ENCODE measurements at regions not wholly inside any gene's neighbourhood (a gene's known extent, or its start where the extent isn't known, plus 50 kb on each side); places are given as distances from the start of the nearest gene placed in this dataset.

DNA sequence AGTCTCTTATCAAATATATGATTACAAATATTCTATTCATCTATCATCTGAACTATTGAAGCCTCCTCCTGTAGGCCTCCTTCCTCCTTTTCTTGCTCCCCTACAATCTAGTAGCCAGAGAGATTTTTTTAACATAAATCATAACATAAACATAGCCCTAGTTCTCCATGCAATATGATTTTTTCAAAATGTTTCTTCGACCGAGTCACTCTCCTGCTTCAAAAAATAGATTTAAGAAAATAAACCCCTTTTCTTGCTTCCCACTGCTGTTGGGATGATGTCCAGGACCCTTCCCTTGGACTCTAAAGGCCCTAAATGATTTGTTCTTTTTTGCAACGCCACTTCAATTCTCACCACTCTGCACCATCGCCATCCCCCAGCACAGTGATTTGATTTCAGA is 319.7 kb upstream of the TSHZ3 start:
- peak; percentile 68 for DNase-seq

DNA sequence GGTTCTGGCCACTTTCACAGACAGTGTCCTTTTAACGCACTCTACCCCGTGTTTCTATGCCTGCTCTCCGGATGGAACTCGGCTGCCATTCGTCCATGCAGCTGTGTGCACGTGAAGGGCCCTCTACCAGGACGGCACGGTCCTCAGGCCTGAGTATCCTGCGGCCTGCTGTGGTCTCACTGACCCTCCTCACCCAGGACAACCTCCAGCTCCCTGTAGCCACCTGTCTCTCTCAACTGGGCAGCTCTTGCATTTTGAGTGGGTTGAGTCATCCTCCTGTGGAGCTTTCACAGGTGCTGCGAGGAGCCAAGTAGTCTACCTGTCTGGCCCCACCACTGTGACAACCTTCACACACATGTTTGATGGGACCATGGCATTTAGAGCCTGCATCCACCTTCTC is 321.7 kb upstream of the TSHZ3 start:
- no peak for DNase-seq

DNA sequence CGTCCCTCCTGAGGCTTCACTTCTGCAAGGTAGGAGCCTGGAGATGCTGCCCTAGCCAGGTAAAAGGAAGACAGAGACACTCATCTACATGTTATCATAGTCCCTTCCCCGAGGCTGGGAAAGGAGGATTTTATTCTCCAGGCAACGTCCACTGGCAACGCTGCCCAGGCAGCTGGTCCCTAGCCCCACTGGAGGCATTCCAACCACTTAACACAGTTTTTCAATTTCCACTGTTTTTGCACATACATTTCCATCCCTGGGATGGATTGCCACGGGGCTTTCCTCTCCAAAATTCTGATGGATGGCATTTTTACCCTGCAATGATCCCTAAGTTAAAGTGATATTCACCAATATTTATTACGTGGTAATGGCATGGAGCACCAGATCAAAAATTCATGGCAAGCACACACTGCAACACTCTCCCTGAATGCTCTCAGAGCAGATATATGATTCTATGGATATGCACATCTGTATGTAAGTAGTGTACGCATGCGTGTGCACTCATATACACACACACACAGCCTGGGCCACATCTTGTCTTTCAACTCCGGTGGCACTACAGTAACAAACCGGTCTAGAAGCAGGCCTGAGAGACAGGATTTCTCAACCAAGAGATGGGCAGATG is 322.3 kb upstream of the TSHZ3 start:
- DNase-seq: no peak

DNA sequence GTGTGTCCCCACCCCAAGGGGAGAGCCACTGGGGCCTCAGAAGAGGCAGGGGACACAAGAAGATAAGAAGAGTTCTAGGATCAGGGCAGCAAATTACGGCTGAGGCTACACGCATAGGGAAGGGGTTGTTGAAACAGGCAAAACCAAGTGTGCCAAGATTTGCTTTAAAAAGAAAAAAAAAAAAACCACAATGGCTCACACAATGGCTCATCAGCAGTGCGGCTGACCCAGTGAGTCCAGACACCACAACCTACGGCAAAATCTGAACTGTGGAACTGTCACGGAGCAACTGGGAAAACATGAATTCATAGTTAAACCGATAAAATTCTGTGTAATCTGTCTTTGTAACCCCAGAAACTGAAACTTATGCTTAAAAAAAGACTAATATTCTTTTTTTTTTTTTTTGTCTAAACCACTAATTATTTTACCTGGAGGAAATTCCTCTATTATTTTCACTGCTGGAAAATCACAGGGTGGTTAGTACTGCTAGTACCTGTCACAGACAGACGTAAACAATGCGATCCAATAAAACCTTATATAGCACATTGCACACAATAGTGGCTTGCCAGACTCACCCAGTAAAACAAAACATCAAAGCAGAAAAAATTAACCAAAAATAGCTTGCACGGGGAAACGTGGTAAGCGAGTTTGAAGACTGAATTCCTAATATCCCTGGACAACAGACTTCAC is 325.4 kb upstream of the TSHZ3 start:
- DNase-seq: peak; percentile 51

DNA sequence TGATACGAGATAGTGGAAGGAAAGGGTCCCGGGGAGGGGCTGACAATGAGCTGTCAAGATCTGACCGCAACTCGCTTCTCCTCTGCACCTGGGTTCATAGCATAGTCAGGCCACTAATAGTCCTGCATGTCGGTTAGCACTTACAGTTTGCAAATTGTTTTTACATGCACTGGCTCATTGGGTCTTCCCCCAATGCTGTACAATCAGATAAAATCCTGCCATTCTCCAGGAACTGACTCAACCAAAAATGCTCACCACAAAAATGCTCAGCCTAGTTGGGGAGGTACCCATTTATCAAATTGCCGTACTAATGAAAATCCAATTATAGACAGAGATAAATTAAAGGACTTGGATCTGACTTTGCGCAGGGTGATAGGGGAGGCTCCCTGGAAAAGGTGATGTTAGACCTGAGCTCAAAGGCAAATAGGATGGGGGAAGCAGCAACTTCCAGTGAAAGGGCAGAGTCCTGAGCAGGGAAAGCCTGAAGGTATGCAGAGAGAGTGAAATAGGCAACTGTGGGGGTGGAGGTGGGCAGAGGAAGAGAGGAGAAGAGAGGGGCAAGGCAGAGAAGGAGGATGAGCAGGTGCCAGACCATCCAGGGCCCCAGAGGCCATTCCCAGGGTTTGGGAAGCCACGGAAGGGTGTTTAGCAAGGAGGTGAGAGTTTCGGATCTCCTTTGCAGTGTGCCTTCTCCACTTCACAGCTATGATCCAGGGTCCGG is 326.1 kb upstream of the TSHZ3 start:
- peak; percentile 82 for DNase-seq

DNA sequence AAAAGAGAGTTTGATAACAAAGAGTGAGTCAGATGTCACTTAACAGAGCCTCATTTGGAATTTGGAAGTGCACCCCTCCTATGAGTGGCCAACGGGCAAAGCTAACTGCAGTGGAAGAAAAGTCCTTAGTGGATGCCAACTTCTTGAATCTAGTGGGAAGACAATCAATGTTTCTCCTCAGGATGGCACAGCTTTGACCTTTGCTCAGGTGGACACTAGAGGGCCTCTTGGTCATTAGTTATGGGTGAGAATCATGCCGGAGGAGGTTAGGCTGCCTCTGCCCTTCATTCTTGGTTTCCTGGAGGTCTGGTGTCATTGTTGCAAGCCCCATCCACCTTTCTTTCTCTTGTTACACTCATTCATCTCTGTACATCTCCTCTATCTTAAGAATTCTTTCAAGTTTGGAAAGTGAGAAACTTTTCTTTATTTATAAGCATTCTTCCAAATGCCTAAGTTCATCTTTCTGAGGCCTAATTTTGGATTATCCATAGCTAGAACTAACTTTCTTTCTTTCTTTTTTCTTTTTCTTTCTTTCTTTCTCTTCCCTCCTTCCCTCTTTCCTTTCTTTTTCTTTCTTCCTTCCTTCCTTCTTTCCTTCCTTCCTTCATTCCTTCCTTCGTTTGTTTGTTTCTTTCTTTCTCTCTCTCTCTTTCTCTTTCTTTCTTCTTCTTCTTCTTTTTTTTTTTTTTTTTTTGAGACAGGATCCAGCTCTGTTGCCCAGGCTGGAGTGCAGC is 327.2 kb upstream of the TSHZ3 start:
- no peak for DNase-seq

DNA sequence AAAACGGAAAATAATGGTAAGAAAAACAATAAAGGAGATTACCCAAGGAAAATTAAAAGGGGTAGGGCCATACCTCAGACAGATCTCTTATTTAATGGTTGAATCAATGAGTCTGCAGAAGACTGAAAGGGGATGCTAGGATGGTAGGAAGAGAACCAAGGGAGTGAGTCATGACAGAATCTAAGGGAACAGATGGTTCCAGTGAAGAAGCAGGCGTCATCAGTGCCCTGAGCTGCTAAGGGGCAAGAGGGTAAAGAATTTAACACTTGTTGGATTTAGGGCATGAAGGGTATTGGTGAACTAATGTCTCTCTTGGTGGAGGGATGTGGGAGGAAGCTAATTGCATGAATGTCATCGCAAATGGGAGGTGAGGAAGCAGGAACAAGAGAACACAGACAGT is 329.2 kb upstream of the TSHZ3 start:
- DNase-seq: no peak

DNA sequence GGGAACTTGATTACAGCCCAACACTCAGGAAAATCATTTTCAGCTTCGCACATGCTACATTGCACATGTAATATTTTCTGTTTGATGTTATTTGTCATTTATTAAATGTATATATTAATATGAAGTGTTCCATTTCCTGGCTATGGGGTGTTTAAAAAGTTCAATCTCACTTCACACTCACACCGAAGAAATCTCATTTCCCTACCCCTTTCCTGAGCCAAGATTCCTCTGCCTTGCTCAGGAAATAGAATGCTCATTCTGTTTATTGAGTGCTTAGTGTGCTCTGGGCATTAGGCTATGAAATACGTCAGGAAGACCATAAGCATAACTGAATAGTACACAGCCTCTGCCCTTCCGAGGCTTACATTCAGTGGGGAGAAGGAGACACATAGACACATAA is 331.9 kb upstream of the TSHZ3 start:
- no peak for DNase-seq

DNA sequence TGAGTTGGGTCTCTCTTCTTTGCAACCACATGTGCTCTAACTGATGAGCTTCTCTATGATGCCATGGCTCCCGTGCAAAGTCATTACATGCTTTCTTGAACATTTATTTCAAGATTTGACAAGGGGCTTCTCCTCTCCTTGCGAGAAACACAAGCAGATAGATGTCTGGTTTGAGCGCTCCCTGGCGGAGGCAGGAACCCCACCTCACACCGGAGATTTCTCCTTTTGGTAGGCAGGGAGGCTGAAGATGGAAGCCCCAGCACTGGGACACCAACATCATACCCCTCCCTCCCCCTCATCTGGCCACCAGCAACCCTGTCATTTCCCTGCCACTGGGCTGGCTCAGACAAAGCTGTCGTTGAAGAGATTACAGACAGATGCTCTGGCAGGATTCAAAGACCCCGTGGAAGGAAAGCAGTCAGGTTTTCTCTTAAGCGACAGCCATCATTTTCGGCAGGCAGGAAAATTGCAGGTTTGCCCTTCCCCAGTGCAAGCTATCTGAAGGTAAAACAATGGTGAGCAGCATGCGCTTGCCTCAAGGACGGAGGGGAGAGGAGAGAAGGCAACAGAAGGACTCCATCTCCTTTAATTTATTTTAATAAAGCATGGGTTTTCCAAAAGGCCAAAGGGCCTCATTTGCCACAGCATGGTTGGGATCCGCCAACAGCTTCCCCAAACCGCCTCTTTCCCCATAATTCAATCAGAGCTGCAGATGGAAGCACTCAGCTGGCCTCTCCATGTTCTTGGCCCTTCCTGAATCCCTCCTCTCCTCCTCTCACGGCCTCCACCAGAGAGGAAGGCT is 344.1 kb upstream of the TSHZ3 start:
- DNase-seq: no peak

DNA sequence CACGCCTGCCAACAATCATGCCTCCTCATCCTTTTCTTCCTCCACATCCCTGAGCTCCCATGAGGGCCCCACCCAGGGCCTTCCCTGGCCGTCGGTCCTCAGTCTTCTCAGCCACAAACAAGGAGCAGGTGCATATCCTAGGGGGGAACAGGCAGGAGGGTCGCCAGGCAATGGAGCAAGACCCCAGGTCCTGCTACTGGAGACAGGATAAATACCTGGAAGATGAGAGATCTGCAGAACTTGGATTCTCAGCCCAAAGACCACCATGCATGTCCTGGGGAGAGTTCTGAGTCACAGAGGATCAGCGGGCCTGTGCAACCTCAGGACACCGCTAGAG is 344.7 kb upstream of the TSHZ3 start:
- DNase-seq: no peak

DNA sequence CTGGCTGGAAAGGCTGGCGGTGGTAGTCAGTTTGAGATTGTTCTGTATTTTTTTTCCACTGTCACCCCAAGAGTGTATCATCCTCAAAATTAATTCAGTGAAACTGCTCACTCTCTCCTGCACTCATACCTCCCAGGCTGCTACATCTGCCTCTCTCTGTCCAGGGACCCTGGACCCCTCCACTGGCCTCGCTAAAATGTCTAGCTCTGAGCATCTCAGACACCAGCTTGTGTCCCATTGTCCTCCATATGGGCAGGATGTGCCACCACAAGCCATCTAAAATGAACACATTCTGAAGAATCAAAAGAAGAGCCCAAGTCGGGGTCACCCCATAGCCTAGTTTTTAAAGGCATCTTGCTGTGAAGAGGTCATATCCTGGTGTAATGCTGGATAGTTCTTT is 345.5 kb upstream of the TSHZ3 start:
- no peak for DNase-seq

DNA sequence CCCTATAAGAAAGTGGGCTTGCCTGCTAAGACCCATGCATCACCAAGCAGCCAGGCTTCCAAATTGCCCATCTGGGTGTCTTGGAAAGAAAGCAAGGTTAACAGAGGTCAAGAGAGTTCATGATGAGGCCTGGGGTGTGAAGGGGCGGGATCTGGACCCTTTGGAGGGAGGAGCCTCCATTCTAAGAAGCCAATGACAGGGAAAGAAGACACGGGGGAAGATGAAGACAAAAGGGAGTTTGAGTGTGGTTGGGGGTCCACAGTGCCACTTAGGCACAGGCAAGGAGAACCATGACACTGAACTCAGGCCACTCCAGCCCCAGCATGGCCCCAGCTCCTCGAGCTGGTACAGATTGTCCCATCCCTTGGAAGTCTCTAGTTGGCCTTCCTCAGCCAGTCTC is 350.2 kb upstream of the TSHZ3 start:
- no peak for DNase-seq

DNA sequence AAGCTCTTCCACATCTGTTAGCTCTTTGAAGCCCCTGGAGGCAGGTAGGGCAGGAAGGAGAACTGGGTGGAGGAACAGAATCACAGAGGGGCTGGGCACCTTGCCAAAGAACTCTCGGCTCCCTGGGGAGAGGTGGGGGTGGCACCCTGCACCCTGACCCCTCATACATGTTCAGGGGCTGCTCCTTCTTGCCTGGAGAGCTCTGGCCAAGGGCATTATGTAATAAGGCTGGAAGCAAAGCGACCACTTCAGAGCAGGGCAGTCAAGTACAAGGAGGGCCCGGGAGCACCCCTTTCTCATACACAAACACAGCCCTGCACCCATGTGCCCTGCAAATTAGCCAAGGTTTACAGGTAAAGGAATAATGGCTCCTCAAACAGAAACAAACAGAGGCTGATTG is 351.9 kb upstream of the TSHZ3 start:
- no peak for DNase-seq

DNA sequence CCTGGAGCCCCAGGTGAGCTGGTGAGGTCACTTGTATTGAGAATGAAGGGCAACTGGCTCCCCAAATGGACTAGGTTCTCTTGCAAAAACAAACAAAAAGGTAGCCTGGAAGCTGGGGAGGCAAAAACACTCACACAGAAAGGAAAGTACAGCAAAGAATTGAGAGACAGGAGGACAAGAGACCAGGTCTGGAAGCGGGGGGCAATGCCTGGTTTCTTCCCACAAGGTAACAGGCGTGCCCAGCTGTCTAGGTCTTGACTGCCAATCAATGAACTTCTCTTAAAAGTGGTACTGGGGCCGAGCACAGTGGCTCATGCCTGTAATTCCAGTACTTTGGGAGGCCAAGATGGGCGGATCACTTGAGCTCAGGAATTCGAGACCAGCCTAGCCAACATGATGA is 356.4 kb upstream of the TSHZ3 start:
- DNase-seq: no peak

DNA sequence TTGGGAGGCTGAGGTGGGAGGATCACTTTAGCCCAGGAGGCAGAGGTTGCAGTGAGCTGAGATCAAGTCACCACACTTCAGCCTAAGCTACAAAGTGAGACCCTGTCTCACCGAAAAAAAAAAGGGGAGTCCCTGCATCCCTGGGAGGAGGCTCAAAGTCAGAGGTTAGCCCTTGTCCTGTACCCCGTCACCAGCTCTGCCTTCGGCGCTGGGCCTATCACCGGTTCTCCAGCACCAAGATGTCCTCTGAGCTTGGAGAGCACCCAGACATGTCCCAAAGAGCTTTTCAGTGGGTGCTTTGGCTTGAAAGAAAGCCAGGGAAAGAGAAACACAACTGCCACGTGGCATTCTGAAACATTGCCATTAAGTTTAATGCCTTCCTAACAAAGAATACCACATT is 356.9 kb upstream of the TSHZ3 start:
- DNase-seq: no peak

DNA sequence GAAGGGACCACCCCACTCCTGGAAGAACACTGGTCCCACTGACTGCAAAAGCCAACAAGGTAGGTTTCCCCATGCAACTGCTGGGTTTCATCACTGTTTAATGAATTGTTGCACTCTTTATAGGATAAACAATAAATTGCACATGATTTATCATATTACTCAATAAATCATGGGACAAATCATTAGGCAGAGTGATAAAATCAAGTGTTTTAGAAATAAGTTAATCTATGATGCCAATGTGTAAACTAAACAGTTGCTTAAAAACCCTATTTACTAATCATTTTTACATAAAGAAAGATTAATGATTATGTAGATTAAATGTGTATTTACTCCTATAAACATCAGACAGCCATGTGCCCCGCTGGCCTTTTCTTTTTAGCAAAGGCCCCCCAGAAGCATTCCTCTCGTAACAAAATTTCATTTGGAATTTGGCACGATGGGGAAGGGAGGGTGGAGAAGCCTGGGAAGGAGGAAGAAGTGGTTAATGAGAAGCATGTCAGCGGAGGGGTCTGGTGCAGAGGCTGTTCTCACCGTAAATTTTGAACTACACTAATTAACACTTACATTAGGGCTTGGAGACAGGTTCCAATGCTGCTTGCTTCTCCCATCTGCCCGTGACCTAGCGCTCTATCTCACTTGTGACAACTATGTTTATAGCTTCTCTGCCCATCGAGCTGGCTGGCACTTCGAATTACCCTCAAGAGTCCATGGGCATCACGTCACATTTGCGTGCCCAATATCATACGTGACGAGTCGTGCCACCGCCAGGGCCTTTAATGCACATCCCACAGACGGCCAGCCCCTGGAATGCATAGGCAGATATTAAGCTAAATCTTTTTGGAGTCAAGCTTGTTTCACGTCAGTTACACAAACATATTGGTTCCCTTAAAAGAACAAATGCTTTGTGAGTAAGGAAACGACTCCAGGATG is 357.7 kb upstream of the TSHZ3 start:
- DNase-seq: no peak

DNA sequence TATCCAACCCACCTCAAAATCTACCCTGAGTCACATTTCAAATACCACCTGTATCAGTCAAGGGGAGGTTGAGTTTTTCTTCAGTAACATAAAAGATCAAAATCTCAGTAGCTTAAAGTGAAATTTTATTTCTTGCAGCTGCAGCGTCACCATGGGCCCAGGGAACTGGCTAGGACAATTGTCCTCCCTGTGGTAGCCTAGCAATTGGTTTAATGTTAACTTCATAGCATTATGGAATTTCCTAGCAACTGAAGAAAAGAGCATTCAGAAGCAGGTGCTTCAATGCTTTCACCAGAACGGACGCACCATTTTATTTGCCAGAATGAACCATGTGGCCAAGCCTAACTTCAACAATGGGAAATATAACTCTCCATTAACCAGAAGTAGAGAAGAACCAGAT is 359.3 kb upstream of the TSHZ3 start:
- no peak for DNase-seq

DNA sequence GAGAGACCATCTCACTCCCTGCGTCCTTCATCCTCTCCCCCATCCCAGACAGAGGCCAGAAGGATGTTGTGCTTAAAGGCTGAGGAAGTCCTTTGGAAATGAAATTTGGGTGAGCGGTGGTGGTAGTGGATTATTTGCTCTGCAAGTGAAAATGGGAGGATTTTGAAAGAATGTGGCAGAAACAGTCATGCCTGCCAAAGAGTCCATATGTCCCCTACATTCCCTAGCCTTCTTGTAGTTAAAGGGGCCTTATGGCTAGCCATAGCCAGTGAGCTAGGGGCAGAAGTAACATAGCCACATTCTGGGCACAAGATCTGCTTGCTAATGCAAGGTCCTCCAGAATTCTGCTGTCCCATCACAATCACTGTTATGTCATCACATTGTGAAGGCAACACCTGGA is 360.2 kb upstream of the TSHZ3 start:
- DNase-seq: no peak

DNA sequence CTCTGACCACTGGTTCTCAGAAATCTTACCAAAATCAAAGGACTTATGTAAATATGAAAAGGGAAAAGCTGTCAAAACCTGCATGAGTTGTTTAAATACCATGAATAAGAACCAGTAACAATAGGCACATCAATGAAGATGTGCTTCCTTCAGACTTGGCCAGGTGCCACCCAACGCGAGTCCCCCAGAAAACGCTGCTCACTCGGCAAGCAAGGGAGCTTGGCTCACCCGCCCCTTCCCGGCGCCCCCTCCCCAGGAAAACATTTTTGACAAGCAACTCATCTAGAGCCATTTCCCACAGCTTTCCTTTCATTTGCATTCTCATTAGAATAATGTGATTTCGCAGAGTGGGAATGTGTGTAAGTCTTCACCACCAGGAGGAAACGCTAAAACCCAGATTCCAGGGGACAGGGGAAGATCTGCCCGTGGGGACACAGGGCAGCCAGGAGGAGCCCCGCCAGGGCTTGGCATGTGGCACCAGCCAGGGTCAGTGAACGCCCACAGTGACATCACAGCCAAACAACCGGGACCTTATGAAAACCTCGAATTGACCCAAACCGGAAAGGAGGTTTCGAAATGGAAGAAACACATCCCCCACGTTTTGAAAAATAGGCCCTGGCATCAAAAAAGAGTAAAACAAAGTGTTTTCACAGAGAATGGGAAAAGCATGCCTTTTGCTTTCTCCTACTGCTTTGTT is 366.2 kb upstream of the TSHZ3 start:
- peak; percentile 24 for DNase-seq

DNA sequence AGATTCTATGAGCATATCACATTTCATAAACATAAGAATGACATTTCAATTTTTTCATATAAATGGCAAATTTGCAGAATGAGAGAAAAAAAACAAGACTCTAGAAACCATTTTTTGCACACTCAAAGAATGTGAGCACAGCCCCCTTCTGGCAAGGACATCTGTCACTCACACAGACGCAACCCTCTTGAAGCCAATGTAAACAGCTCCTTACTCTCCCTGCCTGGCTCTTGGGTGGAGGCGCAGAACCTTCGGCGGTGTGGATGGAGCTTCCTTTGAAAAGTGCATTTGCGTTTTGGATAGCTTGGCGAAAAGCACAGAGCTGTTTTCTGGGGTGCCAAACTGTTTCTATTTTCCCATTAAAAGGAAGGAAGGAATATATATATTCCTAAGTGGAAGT is 367.6 kb upstream of the TSHZ3 start:
- no peak for DNase-seq

All from fibroblast of skin of scalp (primary cell).